NCI-H2196 treated with DMSO at 0.1 percent for 48 hours (cell line): ENCODE measurements at regions not wholly inside any gene's neighbourhood (a gene's known extent, or its start where the extent isn't known, plus 50 kb on each side); places are given as distances from the start of the nearest gene placed in this dataset.

Experiments used
- DNase-seq: peaks from one replicate; lab custom pipeline; 2025; ENCODE audit not compliant: unreplicated experiment; lab: John Stamatoyannopoulos, UW

GRCh38 chr7:118563311-118563710 lies 338.8 kb downstream of the ANKRD7 start:
- DNase-seq, result no peak

- no peak for DNase-seq
Observed at GRCh38 chr7:118572604-118573003, 348.1 kb downstream of the ANKRD7 start.

- DNase-seq, result no peak
Observed at GRCh38 chr7:118573085-118573484, 348.6 kb downstream of the ANKRD7 start.

- DNase-seq, result no peak
Observed at GRCh38 chr7:118575393-118575948, 351.0 kb downstream of the ANKRD7 start.

GRCh38 chr7:118580743-118581382 lies 356.4 kb downstream of the ANKRD7 start:
- DNase-seq, result no peak

GRCh38 chr7:118583641-118584040 lies 359.1 kb downstream of the ANKRD7 start:
- DNase-seq, result no peak

- DNase-seq, result no peak
Observed at GRCh38 chr7:118586248-118586647, 361.7 kb downstream of the ANKRD7 start.

GRCh38 chr7:118590107-118590506 lies 365.6 kb downstream of the ANKRD7 start:
- DNase-seq, result no peak

- DNase-seq, result no peak
Observed at GRCh38 chr7:118602090-118602489, 377.6 kb downstream of the ANKRD7 start.

GRCh38 chr7:118606602-118607001 lies 382.1 kb downstream of the ANKRD7 start:
- DNase-seq, result no peak

- DNase-seq, result no peak
Observed at GRCh38 chr7:118609207-118609606, 384.7 kb downstream of the ANKRD7 start.

- no peak for DNase-seq
Observed at GRCh38 chr7:118615681-118616080, 391.2 kb downstream of the ANKRD7 start.

- no peak for DNase-seq
Observed at GRCh38 chr7:118621810-118622360, 397.4 kb downstream of the ANKRD7 start.

GRCh38 chr7:118626739-118627138 lies 402.2 kb downstream of the ANKRD7 start:
- DNase-seq, result no peak

GRCh38 chr7:118627467-118627866 lies 403.0 kb downstream of the ANKRD7 start:
- no peak for DNase-seq

- no peak for DNase-seq
Observed at GRCh38 chr7:118629898-118630438, 405.5 kb downstream of the ANKRD7 start.

GRCh38 chr7:118642396-118642795 lies 417.9 kb downstream of the ANKRD7 start:
- no peak for DNase-seq

GRCh38 chr7:118644346-118644745 lies 419.8 kb downstream of the ANKRD7 start:
- no peak for DNase-seq

- no peak for DNase-seq
Observed at GRCh38 chr7:118648002-118648401, 423.5 kb downstream of the ANKRD7 start.

- DNase-seq, result no peak
Observed at GRCh38 chr7:118657391-118658005, 433.0 kb downstream of the ANKRD7 start.

- DNase-seq, result no peak
Observed at GRCh38 chr7:118662266-118662665, 437.8 kb downstream of the ANKRD7 start.

- no peak for DNase-seq
Observed at GRCh38 chr7:118664498-118664897, 440.0 kb downstream of the ANKRD7 start.
